22Rv1 (cell line): ENCODE measurements at regions not wholly inside any gene's neighbourhood (a gene's known extent, or its start where the extent isn't known, plus 50 kb on each side); places are given as distances from the start of the nearest gene placed in this dataset.

Experiments
- H3K27ac ChIP-seq: fragments of 450-650 bp; 2 replicates; pipeline ENCODE4 v1.5.1; 2017
- CTCF ChIP-seq: fragments of 450-650 bp; IDR thresholded peaks from 2 replicates; pipeline ENCODE4 v1.5.1; 2017; ENCODE audit warnings: mild to moderate bottlenecking
- ZFX ChIP-seq: fragments of 450-650 bp; IDR thresholded peaks from 2 replicates; pipeline ENCODE4 v1.6.1; 2017; ENCODE audit warnings: antibody characterized with exemption, borderline replicate concordance

GRCh38 chr15:57873564-57874209 lies 167.2 kb downstream of the POLR2M start:
- TF ChIP-seq ZFX (no peak), CTCF (no peak)
- H3K27ac ChIP-seq = no peak overlapping the region

GRCh38 chr15:57875347-57875746 lies 168.8 kb downstream of the POLR2M start:
- H3K27ac ChIP-seq = no peak overlapping the region
- TF ChIP-seq ZFX = no peak
- TF ChIP-seq CTCF = no peak

DNA sequence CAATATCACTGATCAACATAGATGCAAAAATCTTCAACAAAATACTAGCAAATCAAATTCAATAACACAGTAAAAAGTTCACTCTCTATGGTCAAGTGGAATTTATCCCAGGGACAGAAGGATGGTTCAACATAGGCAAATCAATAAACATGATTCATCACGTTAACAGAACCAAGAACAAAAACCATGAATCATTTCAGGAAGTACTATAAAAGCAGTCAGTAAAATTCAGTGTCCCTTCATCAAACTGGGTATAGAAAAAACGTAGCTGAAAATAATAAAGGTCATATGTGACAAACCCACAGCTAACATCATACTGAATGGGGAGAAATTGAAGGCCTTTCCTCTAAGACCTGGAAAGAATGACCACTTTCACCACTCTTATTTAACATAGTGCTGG lies 172.1 kb downstream of the POLR2M start:
- no peak overlapping the region for H3K27ac ChIP-seq
- TF ChIP-seq ZFX = no peak
- TF ChIP-seq CTCF = no peak

DNA sequence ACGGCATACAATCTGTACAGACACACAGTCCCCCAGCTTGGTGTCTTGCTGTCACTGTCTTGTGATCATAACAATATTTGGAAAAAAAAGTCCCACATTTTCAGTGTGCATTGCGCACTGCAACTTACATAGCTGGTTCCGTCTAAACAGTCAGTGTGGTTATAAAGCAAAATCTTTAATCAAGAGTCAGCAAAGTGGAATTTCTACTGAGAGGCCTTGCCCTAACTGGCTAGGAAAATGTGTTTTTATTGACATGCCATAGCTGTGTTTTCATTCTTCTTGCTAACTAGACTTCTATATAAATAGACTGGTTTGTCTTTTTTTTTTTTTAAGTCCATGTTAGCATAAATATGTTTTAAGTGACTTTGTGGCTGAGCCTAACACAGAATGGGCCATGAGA lies 174.8 kb downstream of the POLR2M start:
- no peak for TF ChIP-seq CTCF
- no peak for TF ChIP-seq ZFX
- no peak overlapping the region for H3K27ac ChIP-seq

GRCh38 chr15:57881972-57882371 lies 175.5 kb downstream of the POLR2M start:
- H3K27ac ChIP-seq = no peak overlapping the region
- no peak for TF ChIP-seq ZFX
- TF ChIP-seq CTCF = no peak

DNA sequence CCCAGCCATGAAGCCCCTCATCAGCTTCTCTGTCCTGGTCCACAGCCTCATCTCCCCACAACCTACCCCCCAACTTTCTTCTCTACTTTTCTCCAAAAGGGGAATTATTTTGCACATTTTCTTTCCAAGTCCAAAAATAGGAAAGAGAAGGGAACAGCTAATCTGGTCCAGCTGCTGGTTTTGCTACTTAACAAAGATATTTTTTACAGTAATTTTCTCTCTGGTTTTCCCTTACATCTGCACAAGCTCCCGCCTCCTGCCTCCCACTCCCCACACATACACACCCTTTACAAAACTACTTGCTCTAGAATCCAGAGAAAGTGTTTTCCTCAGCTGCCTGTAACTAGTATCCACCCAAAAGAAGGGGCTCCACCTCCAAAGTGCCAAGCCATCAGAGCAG lies 177.2 kb downstream of the POLR2M start:
- TF ChIP-seq CTCF (no peak), ZFX (no peak)
- no peak overlapping the region for H3K27ac ChIP-seq

DNA sequence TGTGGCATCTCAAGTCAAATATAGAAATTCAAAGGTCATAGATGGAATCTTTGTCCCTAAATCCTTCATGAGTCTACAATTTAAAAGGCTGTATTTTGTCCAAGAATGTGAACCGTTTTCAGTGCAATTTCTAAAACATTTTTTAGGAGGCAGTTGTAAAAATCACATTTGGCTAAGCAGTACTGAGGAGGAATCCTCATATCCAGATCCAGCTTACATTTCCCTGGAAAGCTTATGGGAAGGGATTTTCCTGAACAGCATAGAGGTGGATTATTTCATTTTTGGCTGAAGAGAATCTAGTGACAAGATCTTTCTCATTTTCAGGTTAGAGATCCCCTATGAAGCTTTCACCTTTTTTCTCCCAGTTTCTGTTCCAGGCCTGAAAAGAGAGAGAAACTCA lies 178.4 kb downstream of the POLR2M start:
- H3K27ac ChIP-seq = no peak overlapping the region
- TF ChIP-seq CTCF = no peak
- TF ChIP-seq ZFX = no peak
